ENCODE measurements at regions not wholly inside any gene's neighbourhood (a gene's known extent, or its start where the extent isn't known, plus 50 kb on each side); places are given as distances from the start of the nearest gene placed in this dataset.

GRCh38 chrX:10379878-10380277 lies 223.1 kb downstream of the CLCN4 start:
- TF ChIP-seq BHLHE40 (IDR thresholded peaks at IDR 0.05; ENCODE audit: low read depth, low read length) (no peak), CTCF (conservative IDR thresholded peaks at IDR 0.05; ENCODE audit: low read depth, low read length) (no peak), MAZ (IDR thresholded peaks at IDR 0.05; ENCODE audit: borderline replicate concordance, low read depth, low read length) (no peak), RFX5 (IDR thresholded peaks at IDR 0.05; ENCODE audit: low read depth, low read length) (no peak), ELK1 (IDR thresholded peaks at IDR 0.05; ENCODE audit: borderline replicate concordance, low read depth, low read length) (no peak), RAD21 (IDR thresholded peaks at IDR 0.05; ENCODE audit: low read length) (no peak)

Measured in IMR-90 (cell line).